MM.1S (cell line): ENCODE measurements at regions not wholly inside any gene's neighbourhood (a gene's known extent, or its start where the extent isn't known, plus 50 kb on each side); places are given as distances from the start of the nearest gene placed in this dataset.

Experiments
- DNase-seq: peaks from one replicate; pipeline ENCODE4 v3.0.0-alpha.2; 2015
- H2AFZ ChIP-seq: fragments of 300-600 bp; sonication (generic); 2 replicates; pipeline ENCODE4 v1.6.0; 2016; ENCODE audit warnings: antibody characterized with exemption, low read length
- H3F3A ChIP-seq: fragments of 300-600 bp; sonication (generic); 2 replicates; pipeline ENCODE4 v1.6.1; 2016; ENCODE audit warnings: mild to moderate bottlenecking, antibody characterized with exemption, low read length, moderate library complexity, mixed read lengths; ENCODE audit not compliant: insufficient read depth
- H3K27ac ChIP-seq: fragments of 300-600 bp; sonication (generic); 2 replicates; pipeline ENCODE4 v1.5.1; 2016; ENCODE audit warnings: mild to moderate bottlenecking, low read length
- H3K27me3 ChIP-seq: fragments of 300-600 bp; sonication (generic); replicated peaks from 2 replicates; pipeline ENCODE4 v1.6.0; 2016; ENCODE audit warnings: low read length; ENCODE audit not compliant: insufficient read depth
- H3K36me3 ChIP-seq: fragments of 300-600 bp; sonication (generic); replicated peaks from 2 replicates; pipeline ENCODE4 v1.6.1; 2016; ENCODE audit warnings: mild to moderate bottlenecking, low read length, mixed read lengths; ENCODE audit not compliant: insufficient read depth
- H3K4me1 ChIP-seq: fragments of 300-600 bp; sonication (generic); 2 replicates; pipeline ENCODE4 v1.6.1; 2016; ENCODE audit warnings: low read length, mixed read lengths
- H3K4me2 ChIP-seq: fragments of 300-600 bp; sonication (generic); 2 replicates; pipeline ENCODE4 v1.6.0; 2016; ENCODE audit warnings: low read depth, low read length
- H3K4me3 ChIP-seq: fragments of 300-600 bp; sonication (generic); 2 replicates; pipeline ENCODE4 v1.5.1; 2016; ENCODE audit warnings: low read length, mixed read lengths
- H3K79me2 ChIP-seq: fragments of 300-600 bp; sonication (generic); 2 replicates; pipeline ENCODE4 v1.6.1; 2016; ENCODE audit warnings: mixed run types, low read length, mixed read lengths
- H3K9ac ChIP-seq: fragments of 300-600 bp; sonication (generic); 2 replicates; pipeline ENCODE4 v1.6.1; 2016; ENCODE audit warnings: low read length, mixed read lengths
- H3K9me2 ChIP-seq: fragments of 300-600 bp; sonication (generic); replicated peaks from 2 replicates; pipeline ENCODE4 v1.6.1; 2016; ENCODE audit warnings: mild to moderate bottlenecking, low read length, mixed read lengths; ENCODE audit not compliant: insufficient read depth
- H3K9me3 ChIP-seq: fragments of 300-600 bp; sonication (generic); replicated peaks from 2 replicates; pipeline ENCODE4 v1.6.1; 2016; ENCODE audit warnings: mild to moderate bottlenecking, low read length, mixed read lengths; ENCODE audit not compliant: insufficient read depth
- H4K20me1 ChIP-seq: fragments of 300-600 bp; sonication (generic); 2 replicates; pipeline ENCODE4 v1.6.1; 2016; ENCODE audit warnings: mild to moderate bottlenecking, low read length, moderate library complexity, mixed read lengths; ENCODE audit not compliant: insufficient read depth
- CTCF ChIP-seq: fragments of 300-600 bp; sonication (generic); IDR thresholded peaks from 2 replicates; pipeline ENCODE4 v1.5.1; 2016; ENCODE audit warnings: antibody characterized with exemption, low read length, mixed read lengths
- EZH2 ChIP-seq: fragments of 300-600 bp; sonication (generic); optimal IDR thresholded peaks from 2 replicates; pipeline ENCODE3; 2017; ENCODE audit warnings: low read depth, mild to moderate bottlenecking, antibody characterized with exemption, low read length, mixed read lengths
- EZH2phosphoT487 ChIP-seq: fragments of 300-600 bp; sonication (generic); IDR thresholded peaks from 2 replicates; pipeline ENCODE4 v1.6.1; 2018; ENCODE audit warnings: antibody characterized with exemption, low read length

- no peak for TF ChIP-seq EZH2phosphoT487
- TF ChIP-seq CTCF: no peak
- TF ChIP-seq EZH2: no peak
- no peak for DNase-seq
- H4K20me1 ChIP-seq: no peaks in the 10 kb centered on the region
- H3K4me2 ChIP-seq: no peak overlapping the region
- no peak overlapping the region for H3K9ac ChIP-seq
- no peak overlapping the region for H3K27ac ChIP-seq
- no peaks in the 10 kb centered on the region for H3K9me2 ChIP-seq
- H3K4me3 ChIP-seq: no peak overlapping the region
- H3K36me3 ChIP-seq: no peaks in the 10 kb centered on the region
- H3F3A ChIP-seq: no peaks in the 10 kb centered on the region
- H3K4me1 ChIP-seq: no peaks in the 10 kb centered on the region
- H3K79me2 ChIP-seq: no peaks in the 10 kb centered on the region
- no peaks in the 10 kb centered on the region for H3K9me3 ChIP-seq
- H2AFZ ChIP-seq: no peak overlapping the region
- no peaks in the 10 kb centered on the region for H3K27me3 ChIP-seq
These were observed 1066.9 kb upstream of the PCDH7 start for GRCh38 chr4:29653221-29653620.

DNA sequence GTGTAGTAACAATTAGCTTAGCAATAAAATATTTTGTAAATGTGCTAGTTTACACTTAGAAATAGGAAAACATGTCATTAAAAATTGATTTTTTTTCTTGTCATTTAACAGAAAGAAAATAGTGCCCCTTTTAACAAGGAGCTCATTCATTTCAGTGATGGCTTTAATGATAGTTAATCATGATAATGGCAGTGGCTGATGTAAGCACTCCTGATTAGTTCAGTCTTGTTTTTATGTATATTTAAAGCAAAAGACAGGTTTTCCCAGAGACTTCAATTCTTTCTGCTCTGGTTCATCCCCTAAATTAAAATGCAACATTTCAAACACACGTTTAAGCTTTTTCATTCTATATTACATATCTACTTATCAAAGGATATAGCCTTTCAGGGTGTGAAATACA lies 1039.5 kb upstream of the PCDH7 start:
- H3K36me3 ChIP-seq: no peaks in the 10 kb centered on the region
- no peaks in the 10 kb centered on the region for H3K79me2 ChIP-seq
- H3K9ac ChIP-seq: no peak overlapping the region
- no peaks in the 10 kb centered on the region for H3K9me3 ChIP-seq
- H3K4me1 ChIP-seq: no peaks in the 10 kb centered on the region
- H3F3A ChIP-seq: no peaks in the 10 kb centered on the region
- no peaks in the 10 kb centered on the region for H4K20me1 ChIP-seq
- no peak for DNase-seq
- no peak overlapping the region for H3K4me2 ChIP-seq
- no peak overlapping the region for H3K27ac ChIP-seq
- no peaks in the 10 kb centered on the region for H3K27me3 ChIP-seq
- no peak overlapping the region for H3K4me3 ChIP-seq
- H3K9me2 ChIP-seq: no peaks in the 10 kb centered on the region
- no peak overlapping the region for H2AFZ ChIP-seq
- TF ChIP-seq EZH2 (no peak), EZH2phosphoT487 (no peak), CTCF (no peak)

DNA sequence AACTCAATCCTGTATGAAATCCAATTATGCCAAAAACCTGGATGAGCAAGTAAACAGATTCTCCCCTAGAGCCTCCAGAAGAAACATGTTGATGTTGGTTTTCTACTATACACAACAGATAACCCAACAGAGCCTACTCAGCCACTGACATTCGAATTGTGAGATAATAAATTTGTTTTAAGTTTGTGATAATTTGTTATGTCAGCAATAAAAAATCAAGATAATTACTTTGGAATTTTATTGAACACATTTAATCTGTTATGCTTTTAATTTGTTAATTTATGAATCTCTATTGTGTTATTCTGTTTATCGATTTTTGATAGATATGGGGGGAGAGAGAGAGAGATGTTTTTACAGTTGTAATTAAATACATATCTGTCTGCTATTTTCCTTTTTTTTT lies 1016.1 kb upstream of the PCDH7 start:
- Histone ChIP-seq H3K27ac (no peak overlapping the region), H3K9ac (no peak overlapping the region), H3K79me2 (no peaks in the 10 kb centered on the region), H4K20me1 (no peaks in the 10 kb centered on the region), H3K4me2 (no peak overlapping the region), H3K9me3 (no peaks in the 10 kb centered on the region), H3K9me2 (no peaks in the 10 kb centered on the region), H2AFZ (no peak overlapping the region), H3K4me1 (no peaks in the 10 kb centered on the region), H3F3A (no peaks in the 10 kb centered on the region), H3K27me3 (no peaks in the 10 kb centered on the region), H3K4me3 (no peak overlapping the region), H3K36me3 (no peaks in the 10 kb centered on the region)
- TF ChIP-seq CTCF (no peak), EZH2 (no peak), EZH2phosphoT487 (no peak)
- no peak for DNase-seq
